HL-60 (cell line): ENCODE measurements at regions not wholly inside any gene's neighbourhood (a gene's known extent, or its start where the extent isn't known, plus 50 kb on each side); places are given as distances from the start of the nearest gene placed in this dataset.

Source experiments
- DNase-seq, 2 experiments: peaks; one replicate each; pipeline ENCODE4 v3.0.0-alpha.2; 2010 to 2020; ENCODE audit warnings: low read depth in 1 of 2, low spot score in 1 of 2
- H3K27ac ChIP-seq: fragments of 250-450 bp; sonication (Bioruptor Pico); replicated peaks from 2 replicates; pipeline ENCODE4 v1.5.1; 2020; ENCODE audit warnings: mild to moderate bottlenecking, moderate library complexity
- H3K27me3 ChIP-seq: fragments of 250-450 bp; sonication (Bioruptor Pico); 2 replicates; pipeline ENCODE4 v1.5.1; 2021; ENCODE audit warnings: mild to moderate bottlenecking, moderate library complexity; ENCODE audit not compliant: insufficient read depth, poor library complexity, severe bottlenecking
- H3K4me3 ChIP-seq: replicated peaks from 2 replicates; pipeline ENCODE4 v1.5.1; 2011; ENCODE audit warnings: mild to moderate bottlenecking, control low read depth, low read length; ENCODE audit not compliant: insufficient read depth
- GABPA ChIP-seq: IDR thresholded peaks from 2 replicates; pipeline ENCODE4 v1.6.1; 2012; ENCODE audit warnings: low read depth
- POLR2AphosphoS5 ChIP-seq: IDR thresholded peaks from 2 replicates; pipeline ENCODE4 v1.6.1; 2012; ENCODE audit warnings: low read depth
- SPI1 ChIP-seq: IDR thresholded peaks from 2 replicates; pipeline ENCODE4 v1.6.1; 2012; ENCODE audit warnings: low read depth, mild to moderate bottlenecking, borderline replicate concordance
- TF ChIP-seq, protein P1 (sequence below): IDR thresholded peaks from one replicate; pipeline ENCODE4 v1.5.1; 2011; ENCODE audit warnings: low read length, control low read depth, inconsistent platforms; ENCODE audit not compliant: insufficient read depth
- TF ChIP-seq, protein P2 (sequence below): IDR thresholded peaks from 2 replicates; pipeline ENCODE4 v1.6.1; 2012; ENCODE audit warnings: low read depth; ENCODE audit not compliant: insufficient replicate concordance

DNA sequence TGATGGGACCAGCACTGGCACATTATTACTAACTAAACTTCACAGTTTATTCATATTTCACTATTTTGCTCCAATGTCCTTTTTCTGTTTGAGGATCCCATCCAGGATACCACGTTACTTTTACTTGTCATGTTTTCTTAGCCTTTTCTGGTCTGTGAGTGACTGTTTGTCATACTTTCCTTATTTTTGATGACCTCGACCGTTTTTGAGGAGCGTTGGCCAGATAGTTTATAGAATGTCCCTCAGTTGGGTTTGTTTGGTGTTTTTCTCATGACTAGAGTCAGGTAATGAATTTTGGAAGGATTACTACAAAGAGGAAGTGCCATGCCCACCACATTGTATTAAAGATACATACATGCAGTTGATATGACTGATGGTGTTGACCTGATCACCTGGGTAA lies 199.4 kb upstream of the CCND2 start:
- TF ChIP-seq SPI1 (peak; percentile 56), GABPA (no peak)
- Histone ChIP-seq H3K27ac (no peak overlapping the region), H3K27me3 (no peaks in the 10 kb centered on the region), H3K4me3 (no peak overlapping the region)
- DNase-seq, result no peak

DNA sequence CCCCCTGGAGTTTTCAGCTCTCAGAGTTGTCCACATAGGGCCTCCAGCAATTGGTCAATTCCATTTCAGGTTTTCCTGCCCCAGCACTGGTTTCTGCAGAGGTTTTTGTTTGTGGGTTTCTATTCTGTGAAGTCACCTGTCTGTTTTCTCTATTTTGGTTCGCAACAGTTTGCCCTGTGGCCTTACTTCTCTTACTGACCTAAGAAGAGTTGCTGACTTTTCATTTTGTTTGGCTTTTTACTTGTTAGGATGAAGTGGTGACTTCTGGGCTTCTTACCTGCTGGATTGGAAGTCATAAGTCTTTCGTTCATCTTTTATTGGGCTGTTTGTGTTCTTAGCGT lies 196.4 kb upstream of the PARP11 start:
- no peak for DNase-seq
- Histone ChIP-seq H3K4me3 (no peak overlapping the region), H3K27me3 (peaks cover 3% of the 10 kb centered on the region), H3K27ac (no peak overlapping the region)
- TF ChIP-seq GABPA (no peak), POLR2AphosphoS5 (no peak), SPI1 (no peak)
- TF ChIP-seq, protein P1, sequence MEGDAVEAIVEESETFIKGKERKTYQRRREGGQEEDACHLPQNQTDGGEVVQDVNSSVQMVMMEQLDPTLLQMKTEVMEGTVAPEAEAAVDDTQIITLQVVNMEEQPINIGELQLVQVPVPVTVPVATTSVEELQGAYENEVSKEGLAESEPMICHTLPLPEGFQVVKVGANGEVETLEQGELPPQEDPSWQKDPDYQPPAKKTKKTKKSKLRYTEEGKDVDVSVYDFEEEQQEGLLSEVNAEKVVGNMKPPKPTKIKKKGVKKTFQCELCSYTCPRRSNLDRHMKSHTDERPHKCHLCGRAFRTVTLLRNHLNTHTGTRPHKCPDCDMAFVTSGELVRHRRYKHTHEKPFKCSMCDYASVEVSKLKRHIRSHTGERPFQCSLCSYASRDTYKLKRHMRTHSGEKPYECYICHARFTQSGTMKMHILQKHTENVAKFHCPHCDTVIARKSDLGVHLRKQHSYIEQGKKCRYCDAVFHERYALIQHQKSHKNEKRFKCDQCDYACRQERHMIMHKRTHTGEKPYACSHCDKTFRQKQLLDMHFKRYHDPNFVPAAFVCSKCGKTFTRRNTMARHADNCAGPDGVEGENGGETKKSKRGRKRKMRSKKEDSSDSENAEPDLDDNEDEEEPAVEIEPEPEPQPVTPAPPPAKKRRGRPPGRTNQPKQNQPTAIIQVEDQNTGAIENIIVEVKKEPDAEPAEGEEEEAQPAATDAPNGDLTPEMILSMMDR, result no peak
- TF ChIP-seq, protein P2, sequence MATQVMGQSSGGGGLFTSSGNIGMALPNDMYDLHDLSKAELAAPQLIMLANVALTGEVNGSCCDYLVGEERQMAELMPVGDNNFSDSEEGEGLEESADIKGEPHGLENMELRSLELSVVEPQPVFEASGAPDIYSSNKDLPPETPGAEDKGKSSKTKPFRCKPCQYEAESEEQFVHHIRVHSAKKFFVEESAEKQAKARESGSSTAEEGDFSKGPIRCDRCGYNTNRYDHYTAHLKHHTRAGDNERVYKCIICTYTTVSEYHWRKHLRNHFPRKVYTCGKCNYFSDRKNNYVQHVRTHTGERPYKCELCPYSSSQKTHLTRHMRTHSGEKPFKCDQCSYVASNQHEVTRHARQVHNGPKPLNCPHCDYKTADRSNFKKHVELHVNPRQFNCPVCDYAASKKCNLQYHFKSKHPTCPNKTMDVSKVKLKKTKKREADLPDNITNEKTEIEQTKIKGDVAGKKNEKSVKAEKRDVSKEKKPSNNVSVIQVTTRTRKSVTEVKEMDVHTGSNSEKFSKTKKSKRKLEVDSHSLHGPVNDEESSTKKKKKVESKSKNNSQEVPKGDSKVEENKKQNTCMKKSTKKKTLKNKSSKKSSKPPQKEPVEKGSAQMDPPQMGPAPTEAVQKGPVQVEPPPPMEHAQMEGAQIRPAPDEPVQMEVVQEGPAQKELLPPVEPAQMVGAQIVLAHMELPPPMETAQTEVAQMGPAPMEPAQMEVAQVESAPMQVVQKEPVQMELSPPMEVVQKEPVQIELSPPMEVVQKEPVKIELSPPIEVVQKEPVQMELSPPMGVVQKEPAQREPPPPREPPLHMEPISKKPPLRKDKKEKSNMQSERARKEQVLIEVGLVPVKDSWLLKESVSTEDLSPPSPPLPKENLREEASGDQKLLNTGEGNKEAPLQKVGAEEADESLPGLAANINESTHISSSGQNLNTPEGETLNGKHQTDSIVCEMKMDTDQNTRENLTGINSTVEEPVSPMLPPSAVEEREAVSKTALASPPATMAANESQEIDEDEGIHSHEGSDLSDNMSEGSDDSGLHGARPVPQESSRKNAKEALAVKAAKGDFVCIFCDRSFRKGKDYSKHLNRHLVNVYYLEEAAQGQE, result no peak

DNA sequence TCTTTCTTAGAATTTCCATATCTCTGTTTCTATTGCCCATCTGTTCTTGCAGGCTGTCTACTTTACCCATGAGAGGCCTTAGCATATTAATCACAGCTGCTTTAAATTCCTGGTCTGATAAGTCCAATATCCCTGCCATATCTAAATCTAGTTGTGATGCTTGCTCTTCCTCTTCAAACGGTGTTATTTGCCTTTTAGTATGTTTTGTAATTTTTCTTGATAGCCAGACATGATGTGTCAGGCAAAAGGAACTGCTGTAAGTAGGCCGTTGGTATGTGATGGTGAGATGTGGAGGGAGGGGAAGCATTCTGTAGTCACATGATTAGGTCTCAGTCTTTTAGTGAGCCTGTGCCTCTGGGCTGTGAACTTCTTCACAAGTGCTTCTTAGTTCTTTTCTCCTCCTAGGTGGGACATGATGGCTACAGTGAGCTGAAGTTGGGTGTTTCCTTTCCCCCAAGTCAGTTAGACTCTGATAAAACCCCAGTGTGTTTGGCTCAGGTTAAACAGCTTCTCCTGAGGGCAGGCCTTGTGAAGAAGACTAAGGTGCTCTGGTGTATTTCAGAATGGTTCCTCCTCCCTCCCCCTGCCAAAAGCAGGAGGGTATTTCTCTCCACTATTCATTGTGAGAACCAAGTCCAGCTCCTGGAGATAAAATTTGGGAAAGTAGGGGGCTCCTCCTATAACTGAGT lies 195.9 kb upstream of the PARP11 start:
- H3K27ac ChIP-seq, result no peak overlapping the region
- peaks cover 3% of the 10 kb centered on the region for H3K27me3 ChIP-seq
- H3K4me3 ChIP-seq, result no peak overlapping the region
- TF ChIP-seq SPI1, result no peak
- TF ChIP-seq, protein P1, result no peak
- TF ChIP-seq, protein P2, result no peak
- TF ChIP-seq GABPA, result no peak
- no peak for DNase-seq

DNA sequence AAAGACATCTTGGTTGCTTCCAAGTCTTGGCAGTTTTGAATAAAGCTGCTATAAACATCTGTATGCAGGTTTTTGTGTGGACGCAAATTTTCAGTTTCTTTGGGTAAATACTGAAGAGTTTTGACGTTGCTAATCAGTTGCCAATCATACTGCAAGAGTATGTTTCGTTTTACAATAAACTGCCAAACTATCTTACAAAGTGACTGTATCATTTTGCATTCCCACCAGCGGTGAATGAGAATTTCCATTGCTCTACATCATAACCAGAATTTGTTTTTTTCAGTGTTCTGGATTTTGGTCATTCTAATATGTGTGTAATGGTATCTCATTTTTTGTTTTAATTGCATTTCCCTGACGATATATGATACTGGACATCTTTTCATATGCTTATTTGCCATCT lies 190.8 kb upstream of the PARP11 start:
- TF ChIP-seq, protein P1, result no peak
- no peak for TF ChIP-seq SPI1
- no peak for TF ChIP-seq POLR2AphosphoS5
- TF ChIP-seq GABPA, result no peak
- TF ChIP-seq, protein P2, result no peak
- Histone ChIP-seq H3K27me3 (peaks cover 16% of the 10 kb centered on the region), H3K27ac (no peak overlapping the region), H3K4me3 (no peak overlapping the region)
- DNase-seq, result no peak
